ENCODE measurements at regions not wholly inside any gene's neighbourhood (a gene's known extent, or its start where the extent isn't known, plus 50 kb on each side); places are given as distances from the start of the nearest gene placed in this dataset.
"Not testable (repeated sequence)": the region's sequence is repeated elsewhere in the genome, so short reads cannot be mapped to it uniquely, and the experiment has no call there.

- TF ChIP-seq CTCF (IDR thresholded peaks at IDR 0.05; ENCODE audit: low read depth, low read length, poor library complexity, severe bottlenecking); EZH2phosphoT487 (IDR thresholded peaks at IDR 0.05; ENCODE audit: borderline replicate concordance, low read length): not testable (repeated sequence)
Measured at GRCh38 chr21:38997843-38998175, 185.4 kb downstream of the PSMG1 start.
